ENCODE measurements at regions not wholly inside any gene's neighbourhood (a gene's known extent, or its start where the extent isn't known, plus 50 kb on each side); places are given as distances from the start of the nearest gene placed in this dataset.

DNA sequence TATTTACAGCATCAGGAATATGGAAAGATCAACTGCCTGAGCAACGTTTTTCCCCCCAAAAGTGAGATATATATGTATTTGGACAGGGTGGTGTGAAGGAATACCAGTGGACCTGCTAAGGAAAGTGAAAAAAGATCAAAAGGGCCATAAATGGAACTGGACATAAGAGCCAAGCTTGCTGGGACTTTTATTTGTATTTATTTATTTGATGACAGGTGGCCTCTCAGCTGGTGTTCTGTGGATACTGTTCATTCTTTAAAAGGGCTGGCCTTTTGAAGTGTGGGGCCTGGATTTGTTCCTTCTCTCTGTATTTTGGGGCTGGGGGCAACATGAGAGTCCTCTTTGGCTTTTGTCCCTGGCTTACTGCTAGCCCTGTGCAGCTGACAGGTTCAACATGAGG lies 306.6 kb upstream of the N4BP1 start:
- no peaks in the 10 kb centered on the region for H3K9me3 Mint-ChIP-seq
- DNase-seq: no peak
- no peak overlapping the region for H3K27ac Mint-ChIP-seq
- H3K27me3 Mint-ChIP-seq (ENCODE audit: low read depth, poor library complexity): peaks cover 30% of the 10 kb centered on the region
- no peaks in the 10 kb centered on the region for H3K4me1 Mint-ChIP-seq
- H3K36me3 Mint-ChIP-seq (ENCODE audit: low read depth): no peaks in the 10 kb centered on the region
- H3K4me3 Mint-ChIP-seq: no peak overlapping the region
- no peak for TF ChIP-seq CTCF (IDR thresholded peaks at IDR 0.05)

- H3K27me3 Mint-ChIP-seq (ENCODE audit: low read depth, poor library complexity): peaks cover 35% of the 10 kb centered on the region
- H3K9me3 Mint-ChIP-seq: no peaks in the 10 kb centered on the region
- H3K4me3 Mint-ChIP-seq: no peak overlapping the region
- no peak overlapping the region for H3K27ac Mint-ChIP-seq
- TF ChIP-seq CTCF (IDR thresholded peaks at IDR 0.05): no peak
- no peaks in the 10 kb centered on the region for H3K4me1 Mint-ChIP-seq
- DNase-seq: no peak
- H3K36me3 Mint-ChIP-seq (ENCODE audit: low read depth): no peaks in the 10 kb centered on the region
These were observed 304.1 kb upstream of the N4BP1 start for GRCh38 chr16:48914070-48914469.

DNA sequence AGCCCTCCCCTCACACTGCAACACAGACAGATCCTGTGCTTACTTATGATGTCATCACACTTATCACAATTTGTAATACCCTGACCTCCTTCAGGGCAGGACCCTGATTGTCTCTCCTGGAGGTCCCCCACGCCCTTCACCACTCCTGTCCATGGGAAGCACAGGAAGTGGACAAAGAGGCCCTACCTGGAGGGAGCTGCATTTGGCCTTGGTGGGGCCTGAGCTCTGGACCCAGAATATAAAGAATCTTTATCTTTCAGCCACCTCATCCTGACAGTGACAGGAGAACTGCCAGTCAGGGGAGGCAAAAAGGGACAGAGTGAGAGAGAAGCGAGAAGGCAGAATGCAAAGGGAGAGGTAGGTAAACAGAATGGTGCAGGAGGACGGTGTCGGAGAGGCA lies 303.4 kb upstream of the N4BP1 start:
- no peaks in the 10 kb centered on the region for H3K9me3 Mint-ChIP-seq
- no peaks in the 10 kb centered on the region for H3K4me1 Mint-ChIP-seq
- H3K4me3 Mint-ChIP-seq: no peak overlapping the region
- H3K27ac Mint-ChIP-seq: no peak overlapping the region
- DNase-seq: no peak
- H3K27me3 Mint-ChIP-seq (ENCODE audit: low read depth, poor library complexity): peaks cover 37% of the 10 kb centered on the region
- no peak for TF ChIP-seq CTCF (IDR thresholded peaks at IDR 0.05)
- no peaks in the 10 kb centered on the region for H3K36me3 Mint-ChIP-seq (ENCODE audit: low read depth)

GRCh38 chr16:48912360-48912759 lies 302.4 kb upstream of the N4BP1 start:
- TF ChIP-seq CTCF (IDR thresholded peaks at IDR 0.05): no peak
- H3K27me3 Mint-ChIP-seq (ENCODE audit: low read depth, poor library complexity): peaks cover 37% of the 10 kb centered on the region
- no peak overlapping the region for H3K4me3 Mint-ChIP-seq
- no peak overlapping the region for H3K27ac Mint-ChIP-seq
- no peaks in the 10 kb centered on the region for H3K9me3 Mint-ChIP-seq
- DNase-seq: no peak
- H3K4me1 Mint-ChIP-seq: no peaks in the 10 kb centered on the region
- H3K36me3 Mint-ChIP-seq (ENCODE audit: low read depth): no peaks in the 10 kb centered on the region

GRCh38 chr16:48911700-48912099 lies 301.7 kb upstream of the N4BP1 start:
- H3K27ac Mint-ChIP-seq: no peak overlapping the region
- H3K4me1 Mint-ChIP-seq: no peaks in the 10 kb centered on the region
- H3K4me3 Mint-ChIP-seq: no peak overlapping the region
- no peak for DNase-seq
- no peaks in the 10 kb centered on the region for H3K9me3 Mint-ChIP-seq
- TF ChIP-seq CTCF (IDR thresholded peaks at IDR 0.05): peak; percentile 18
- H3K36me3 Mint-ChIP-seq (ENCODE audit: low read depth): no peaks in the 10 kb centered on the region
- H3K27me3 Mint-ChIP-seq (ENCODE audit: low read depth, poor library complexity): peaks cover 37% of the 10 kb centered on the region

DNA sequence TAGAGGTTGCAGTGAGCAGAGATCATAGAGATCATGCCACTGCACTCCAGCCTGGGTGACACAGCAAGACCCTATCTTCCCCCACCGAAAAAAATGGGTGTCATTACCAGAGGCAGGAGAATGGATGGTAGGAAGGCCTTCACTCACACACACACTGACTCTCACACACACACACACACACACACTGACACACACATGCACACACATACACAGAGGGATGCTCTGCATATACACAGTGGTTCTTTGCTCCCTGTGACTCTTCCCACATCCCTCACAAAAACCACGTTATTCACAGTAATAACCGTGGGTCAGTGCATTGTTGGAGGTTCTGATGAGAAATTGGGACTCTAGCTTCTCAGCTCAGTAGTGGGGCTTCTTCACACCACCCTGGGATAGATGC lies 300.2 kb upstream of the N4BP1 start:
- Mint-ChIP-seq H3K27ac (no peak overlapping the region), H3K27me3 (ENCODE audit: low read depth, poor library complexity) (peaks cover 34% of the 10 kb centered on the region), H3K36me3 (ENCODE audit: low read depth) (no peaks in the 10 kb centered on the region), H3K4me3 (no peak overlapping the region), H3K4me1 (peaks cover 8% of the 10 kb centered on the region), H3K9me3 (no peaks in the 10 kb centered on the region)
- TF ChIP-seq CTCF (IDR thresholded peaks at IDR 0.05): no peak
- DNase-seq: no peak

All from nephron progenitor cell (in vitro differentiated cells).